D721Med (cell line): ENCODE measurements at regions not wholly inside any gene's neighbourhood (a gene's known extent, or its start where the extent isn't known, plus 50 kb on each side); places are given as distances from the start of the nearest gene placed in this dataset.

Experiments used
- DNase-seq: peaks from one replicate; pipeline ENCODE4 v3.0.0; 2011; ENCODE audit warnings: low spot score; ENCODE audit not compliant: insufficient read length
- FAIRE-seq: peaks from 2 replicates; lab custom pipeline; 2011; peaks lifted over from hg19 to GRCh38; lab: Jason Lieb, UNC
- TF ChIP-seq, protein P1 (sequence below): IDR thresholded peaks from 2 replicates; pipeline ENCODE4 v1.5.1; 2012; ENCODE audit warnings: mild to moderate bottlenecking, control low read depth; ENCODE audit not compliant: insufficient read depth; ENCODE audit errors: missing control alignments

GRCh38 chr6:134456226-134456625 is 138.3 kb upstream of the SGK1 start:
- TF ChIP-seq, protein P1, sequence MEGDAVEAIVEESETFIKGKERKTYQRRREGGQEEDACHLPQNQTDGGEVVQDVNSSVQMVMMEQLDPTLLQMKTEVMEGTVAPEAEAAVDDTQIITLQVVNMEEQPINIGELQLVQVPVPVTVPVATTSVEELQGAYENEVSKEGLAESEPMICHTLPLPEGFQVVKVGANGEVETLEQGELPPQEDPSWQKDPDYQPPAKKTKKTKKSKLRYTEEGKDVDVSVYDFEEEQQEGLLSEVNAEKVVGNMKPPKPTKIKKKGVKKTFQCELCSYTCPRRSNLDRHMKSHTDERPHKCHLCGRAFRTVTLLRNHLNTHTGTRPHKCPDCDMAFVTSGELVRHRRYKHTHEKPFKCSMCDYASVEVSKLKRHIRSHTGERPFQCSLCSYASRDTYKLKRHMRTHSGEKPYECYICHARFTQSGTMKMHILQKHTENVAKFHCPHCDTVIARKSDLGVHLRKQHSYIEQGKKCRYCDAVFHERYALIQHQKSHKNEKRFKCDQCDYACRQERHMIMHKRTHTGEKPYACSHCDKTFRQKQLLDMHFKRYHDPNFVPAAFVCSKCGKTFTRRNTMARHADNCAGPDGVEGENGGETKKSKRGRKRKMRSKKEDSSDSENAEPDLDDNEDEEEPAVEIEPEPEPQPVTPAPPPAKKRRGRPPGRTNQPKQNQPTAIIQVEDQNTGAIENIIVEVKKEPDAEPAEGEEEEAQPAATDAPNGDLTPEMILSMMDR: no peak
- no peak for DNase-seq
- no peak for FAIRE-seq

DNA sequence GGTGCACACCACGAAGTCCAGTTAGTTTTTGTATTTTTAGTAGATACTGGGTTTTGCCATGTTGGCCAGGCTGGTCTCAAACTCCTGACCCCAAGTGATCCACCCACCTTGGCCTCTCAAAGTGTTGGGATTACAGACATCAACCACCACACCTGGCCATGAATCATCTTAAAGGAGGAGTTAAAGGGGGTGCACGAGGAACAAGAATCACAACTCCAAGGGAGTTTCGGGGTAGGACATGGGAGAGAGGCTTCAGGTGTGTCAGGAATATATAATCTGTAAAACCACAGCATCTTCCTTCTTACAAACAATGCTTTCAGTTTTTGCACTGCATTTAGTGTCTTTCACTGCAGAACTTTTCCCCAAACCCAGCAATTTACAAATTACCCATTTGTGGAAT is 137.4 kb upstream of the SGK1 start:
- no peak for FAIRE-seq
- TF ChIP-seq, protein P1: no peak
- no peak for DNase-seq

DNA sequence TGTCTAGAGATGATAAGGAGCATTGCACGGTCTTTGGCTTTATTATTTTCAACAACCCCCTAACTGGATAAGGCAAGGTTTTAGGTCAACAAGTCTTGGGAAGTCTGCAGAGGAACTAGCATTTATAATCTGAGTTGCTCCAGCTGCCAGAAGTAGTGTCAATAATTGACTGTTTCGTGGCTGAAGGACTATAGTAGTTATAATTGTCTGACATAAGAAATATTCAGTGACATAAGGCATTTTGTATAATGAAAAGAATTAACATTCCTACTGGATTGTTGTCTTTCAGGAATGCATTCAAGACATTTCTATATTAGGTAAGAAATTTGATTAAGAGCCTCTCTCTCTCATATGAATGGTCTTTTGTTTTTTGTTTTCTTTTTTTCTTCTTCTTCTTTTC is 136.9 kb upstream of the SGK1 start:
- DNase-seq (no peak), FAIRE-seq (no peak)
- TF ChIP-seq, protein P1: no peak

DNA sequence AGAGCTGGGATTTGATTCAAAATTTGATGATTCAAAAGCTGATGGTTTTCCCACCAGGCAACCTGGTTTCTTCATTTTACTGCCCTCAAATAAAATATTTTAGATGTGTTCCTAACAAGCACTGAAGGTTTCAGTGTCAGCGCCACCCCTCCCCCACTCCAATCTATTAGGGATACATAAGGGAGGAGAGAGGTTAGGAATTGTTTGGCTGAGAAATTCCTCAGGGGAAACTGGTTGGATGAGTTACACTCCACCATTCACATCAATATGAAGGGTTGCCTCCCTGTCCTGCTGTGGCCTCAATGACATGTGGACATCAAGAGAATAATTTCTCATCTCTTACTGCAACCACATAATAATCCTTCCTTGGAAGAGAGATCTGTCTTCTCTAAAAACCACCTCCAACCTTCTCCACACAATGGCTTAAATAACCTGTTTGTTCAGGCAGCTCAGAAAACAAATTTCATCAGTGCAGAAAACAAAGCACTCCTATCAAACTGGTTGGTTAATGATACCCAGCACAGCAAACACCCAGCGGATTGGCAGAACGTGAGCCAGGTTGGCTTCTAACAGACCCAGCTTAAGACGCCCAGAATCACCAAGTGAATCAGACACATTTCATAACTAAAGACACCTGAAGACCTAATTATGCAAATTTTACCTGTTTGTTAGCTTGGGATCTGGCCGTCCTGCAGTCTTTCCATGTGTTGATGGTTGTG is 136.0 kb upstream of the SGK1 start:
- DNase-seq: no peak
- FAIRE-seq: no peak
- TF ChIP-seq, protein P1: no peak

- TF ChIP-seq, protein P1: no peak
- FAIRE-seq: no peak
- no peak for DNase-seq
Observed at GRCh38 chr6:134452906-134453305, 135.0 kb upstream of the SGK1 start.

GRCh38 chr6:134451529-134451928 is 133.6 kb upstream of the SGK1 start:
- TF ChIP-seq, protein P1: no peak
- DNase-seq (no peak), FAIRE-seq (no peak)

- DNase-seq (no peak), FAIRE-seq (no peak)
- TF ChIP-seq, protein P1: no peak
Observed at GRCh38 chr6:134449781-134450180, 131.9 kb upstream of the SGK1 start.
